GM19043 (cell line): ENCODE measurements at regions not wholly inside any gene's neighbourhood (a gene's known extent, or its start where the extent isn't known, plus 50 kb on each side); places are given as distances from the start of the nearest gene placed in this dataset.

ENCODE experiments used
- ATAC-seq: cut with Tn5 transposase; IDR thresholded peaks from one replicate; pipeline ENCODE4 v1.9.1; 2021; ENCODE audit warnings: low read depth; ENCODE audit not compliant: unreplicated experiment

DNA sequence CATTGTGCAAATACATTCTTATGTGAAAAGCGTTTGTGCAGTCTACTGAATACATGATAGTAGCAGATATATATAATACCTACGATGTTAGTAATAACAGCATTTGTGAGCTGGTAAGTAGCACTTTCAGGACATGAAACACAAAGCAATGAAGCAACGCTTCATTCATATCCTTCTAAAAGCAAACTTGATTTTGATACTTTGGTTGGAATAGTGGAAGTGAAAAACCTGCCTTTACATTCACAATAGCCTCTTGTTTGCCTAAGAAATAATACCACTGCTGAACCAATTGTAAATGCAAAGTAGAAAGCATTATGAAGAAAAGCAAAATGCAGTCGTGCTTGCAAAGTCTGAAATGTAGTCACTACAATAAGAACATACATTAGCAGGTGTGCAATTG, 926.3 kb downstream of the FSTL5 start:
- no peak for ATAC-seq

DNA sequence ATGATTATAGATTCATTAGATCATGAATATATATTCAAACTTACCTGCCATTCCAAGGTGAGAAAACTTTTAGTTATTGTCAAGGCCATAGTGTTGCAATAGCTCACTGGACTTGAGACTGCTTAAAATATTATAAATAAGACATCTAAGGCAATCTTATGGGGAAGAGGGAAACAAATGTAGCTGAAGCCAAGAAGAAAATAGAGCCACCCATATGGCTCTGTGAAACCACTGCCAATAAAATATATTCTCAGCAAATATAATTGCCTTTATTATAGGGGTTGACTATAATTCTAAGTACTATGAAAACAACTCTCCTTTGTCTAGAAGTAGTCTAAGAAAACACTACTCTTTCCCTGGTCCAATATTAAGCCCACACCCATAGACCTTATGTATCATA, 938.5 kb downstream of the FSTL5 start:
- no peak for ATAC-seq

DNA sequence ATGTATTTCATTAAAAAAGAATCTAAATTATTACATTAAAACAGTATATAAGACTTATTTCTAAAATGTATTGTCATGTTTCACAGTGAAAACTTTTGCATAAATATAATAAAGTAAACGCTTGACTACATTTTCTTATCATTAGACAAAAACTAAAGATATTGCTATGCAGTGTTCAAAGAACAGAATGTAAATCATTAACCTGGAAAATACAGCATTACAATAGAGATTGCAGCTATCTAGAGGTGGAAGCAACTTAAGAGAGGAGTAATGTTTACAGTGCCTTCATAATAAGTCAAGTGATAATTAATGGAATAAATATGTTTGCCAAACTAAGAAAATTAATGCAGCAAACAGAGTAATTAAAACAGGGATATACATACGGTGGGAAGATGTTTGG, 940.9 kb downstream of the FSTL5 start:
- ATAC-seq, result no peak

- no peak for ATAC-seq
Observed at GRCh38 chr4:161208564-161208963, 955.2 kb downstream of the FSTL5 start.

DNA sequence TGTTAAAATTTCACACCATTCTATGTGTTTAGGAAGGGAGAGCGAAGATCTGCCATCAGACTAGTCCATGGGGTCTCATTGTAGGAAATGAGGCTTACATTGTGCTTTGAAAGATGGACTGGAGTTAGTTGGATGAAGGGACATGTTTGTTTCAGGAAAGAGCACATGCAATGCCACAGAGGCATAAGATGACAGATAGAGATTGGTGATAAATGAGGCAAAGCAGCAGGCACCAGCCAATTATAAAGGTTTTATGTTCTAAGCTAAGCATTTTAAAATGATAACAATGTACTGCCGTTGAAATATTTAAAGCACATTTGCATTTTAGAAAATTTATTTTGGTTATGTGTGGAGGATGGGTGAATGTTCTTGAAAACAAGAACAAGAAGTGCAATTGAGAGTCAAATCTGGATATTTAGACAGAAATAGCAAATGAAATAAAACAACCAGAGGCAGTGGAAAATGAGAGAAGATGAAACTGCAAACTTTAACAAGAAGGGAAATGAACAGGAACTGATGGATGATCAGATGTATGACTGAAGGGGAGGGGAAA, 957.2 kb downstream of the FSTL5 start:
- no peak for ATAC-seq

- ATAC-seq, result no peak
Observed at GRCh38 chr4:161203865-161204264, 959.9 kb downstream of the FSTL5 start.

DNA sequence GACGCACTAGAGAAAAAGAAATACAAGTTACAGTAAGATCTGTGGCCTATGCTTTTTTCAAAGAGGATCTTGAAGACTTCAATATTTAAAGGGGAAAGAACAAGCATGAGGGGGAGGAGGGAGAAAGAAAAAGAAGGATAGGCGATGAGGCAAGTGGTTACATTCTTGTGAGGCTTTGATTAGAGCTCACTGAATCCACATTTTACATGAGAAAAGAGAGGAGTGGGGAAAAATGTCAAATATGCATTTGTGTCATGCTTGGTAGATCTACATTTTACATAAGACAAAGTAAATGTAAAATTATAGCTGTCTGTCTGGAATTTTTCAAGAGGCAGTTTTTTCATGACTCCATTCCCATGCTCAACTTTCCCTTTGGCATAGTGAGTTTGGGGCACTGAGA, 965.9 kb downstream of the FSTL5 start:
- ATAC-seq, result no peak

- ATAC-seq, result no peak
Observed at GRCh38 chr4:161197474-161197873, 966.3 kb downstream of the FSTL5 start.

GRCh38 chr4:161189286-161190134, 974.3 kb downstream of the FSTL5 start:
- ATAC-seq, result no peak

GRCh38 chr4:161188578-161188977, 975.2 kb downstream of the FSTL5 start:
- ATAC-seq, result no peak

DNA sequence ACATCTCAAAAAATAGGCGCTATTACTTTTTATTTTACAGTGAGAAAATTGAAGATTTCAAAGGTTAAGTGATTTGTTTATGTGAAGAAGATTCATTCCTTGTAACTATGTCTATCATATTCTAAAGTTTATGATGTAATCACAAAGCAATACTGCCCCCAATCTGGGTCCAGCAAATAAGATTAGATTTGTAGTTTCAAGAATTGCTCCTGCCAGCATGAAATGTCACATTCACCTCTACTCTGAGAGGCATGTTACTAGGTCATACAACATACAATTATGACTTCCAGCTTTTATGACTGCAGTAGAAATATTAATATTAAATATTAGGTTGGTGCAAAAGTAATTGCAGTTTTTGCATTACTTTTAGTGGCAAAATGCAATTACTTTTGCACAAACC, 976.2 kb downstream of the FSTL5 start:
- no peak for ATAC-seq

DNA sequence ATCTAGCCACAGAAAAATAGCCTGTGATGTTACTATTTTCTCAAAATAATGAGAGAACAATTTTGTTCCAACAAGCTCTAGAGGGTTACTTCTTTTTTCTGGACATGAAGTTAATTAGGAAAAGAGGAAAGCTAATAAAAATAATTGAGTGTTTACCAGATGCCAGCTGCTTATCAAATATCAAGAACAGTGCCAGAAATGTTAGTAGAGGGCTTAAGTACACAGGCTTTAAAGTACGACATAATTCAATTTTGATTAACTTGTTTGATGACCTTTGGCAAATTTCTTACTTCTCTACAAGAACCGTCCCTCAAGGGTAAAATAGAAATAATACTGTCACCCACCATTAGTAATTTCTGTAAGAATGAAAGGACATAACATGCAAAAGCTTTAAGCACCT, 977.0 kb downstream of the FSTL5 start:
- no peak for ATAC-seq

- no peak for ATAC-seq
Observed at GRCh38 chr4:161186012-161186411, 977.8 kb downstream of the FSTL5 start.

- no peak for ATAC-seq
Observed at GRCh38 chr4:161183729-161184128, 980.1 kb downstream of the FSTL5 start.

DNA sequence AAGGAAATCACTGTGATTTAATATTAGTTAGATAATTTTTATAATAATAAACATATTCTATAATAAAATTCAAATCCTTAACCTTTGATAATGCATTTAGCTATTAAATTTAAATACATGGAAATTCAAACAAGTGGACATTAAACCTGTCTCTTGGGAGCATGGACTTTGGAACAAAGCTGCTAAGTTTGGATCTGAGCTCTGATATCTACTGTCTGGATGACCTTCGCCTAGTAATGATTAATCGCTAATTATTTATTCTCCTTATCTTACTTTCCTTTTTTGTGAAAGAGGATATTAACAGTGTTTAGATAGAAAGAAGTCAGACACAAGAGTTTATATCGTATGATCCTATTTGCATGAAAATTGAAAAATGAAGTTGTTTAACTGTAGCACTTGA, 980.9 kb downstream of the FSTL5 start:
- no peak for ATAC-seq

GRCh38 chr4:161178310-161178709, 985.5 kb downstream of the FSTL5 start:
- no peak for ATAC-seq

GRCh38 chr4:161172396-161173026, 991.3 kb downstream of the FSTL5 start:
- ATAC-seq, result no peak

DNA sequence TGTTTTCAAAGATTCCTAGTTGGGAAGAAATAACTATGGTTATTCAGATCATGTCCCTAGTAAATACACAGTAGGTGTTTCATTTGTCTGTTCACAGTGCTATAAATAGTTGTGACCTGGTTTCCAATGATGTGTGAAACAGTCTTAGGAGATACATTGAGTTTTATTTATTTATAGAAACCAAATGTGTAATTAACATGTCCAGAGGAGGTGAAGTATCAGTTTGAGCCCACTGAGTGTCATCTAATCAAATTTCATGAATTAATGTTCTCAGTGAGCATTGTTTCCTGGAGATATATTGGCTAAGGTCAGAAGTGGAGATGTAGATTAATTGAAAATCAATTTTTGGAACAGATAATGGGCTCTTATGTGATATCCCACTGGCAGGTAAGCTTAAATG, 996.3 kb downstream of the FSTL5 start:
- ATAC-seq, result no peak

DNA sequence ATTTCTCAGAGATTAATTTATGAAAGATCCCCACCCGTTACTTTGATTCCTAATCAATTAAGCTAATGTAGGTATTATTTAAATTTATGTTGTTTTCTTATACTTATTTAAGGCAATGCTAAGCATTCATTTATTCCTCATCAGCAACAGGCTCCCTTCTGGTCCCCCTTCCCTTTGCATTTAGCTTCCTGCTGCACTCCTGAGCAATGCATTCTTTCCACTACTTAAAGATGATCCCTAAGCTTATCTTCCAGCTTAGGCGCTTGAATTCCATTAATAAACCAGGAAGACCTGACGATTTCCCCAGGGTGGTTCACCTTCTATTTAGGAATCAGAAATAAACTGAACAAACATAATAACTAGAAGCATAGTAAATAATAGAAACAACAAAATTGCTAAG, 1003.1 kb downstream of the FSTL5 start:
- ATAC-seq, result no peak

GRCh38 chr4:161148051-161148450, 1015.7 kb downstream of the FSTL5 start:
- no peak for ATAC-seq

DNA sequence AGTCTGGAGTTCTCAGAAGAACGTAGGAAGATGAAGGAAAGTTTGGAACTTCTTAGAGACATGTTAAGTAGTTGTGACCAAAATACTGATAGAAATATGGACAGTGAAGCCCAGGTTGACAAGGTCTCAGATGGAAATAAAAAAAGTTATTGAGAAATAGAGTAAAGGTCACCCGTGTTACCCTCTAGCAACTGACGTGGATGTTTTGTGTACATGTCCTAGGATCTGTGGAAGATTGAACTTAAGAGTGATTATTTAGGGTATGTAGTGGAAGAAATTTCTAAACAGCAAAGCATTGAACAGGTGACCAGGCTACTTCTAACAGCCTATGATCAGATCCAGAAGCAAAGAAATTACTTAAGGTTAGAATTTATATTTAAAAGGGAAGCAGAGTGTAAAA, 1020.4 kb downstream of the FSTL5 start:
- no peak for ATAC-seq

GRCh38 chr4:161134795-161135194, 1029.0 kb downstream of the FSTL5 start:
- no peak for ATAC-seq
